ENCODE measurements at regions not wholly inside any gene's neighbourhood (a gene's known extent, or its start where the extent isn't known, plus 50 kb on each side); places are given as distances from the start of the nearest gene placed in this dataset.

GRCh38 chr16:51710186-51710585, 559.1 kb upstream of the SALL1 start:
- Mint-ChIP-seq H3K4me1 (no peaks in the 10 kb centered on the region), H3K9me3 (peaks cover 11 to 18% of the 10 kb centered on the region in 2 donors), H3K36me3 (peaks cover 9% of the 10 kb centered on the region), H3K27me3 (ENCODE audit: low read depth in 2 of 2) (no peaks in the 10 kb centered on the region), H3K4me3 (no peak overlapping the region), H3K27ac (no peak overlapping the region)
- DNase-seq (no peak), ATAC-seq (no peak)
- no peak overlapping the region for H3K4me3 ChIP-seq (ENCODE audit: low read length)
- H3K9me3 ChIP-seq (ENCODE audit: control insufficient read depth, insufficient read depth, low read length), result peaks cover 11% of the 10 kb centered on the region
- TF ChIP-seq, protein P1, sequence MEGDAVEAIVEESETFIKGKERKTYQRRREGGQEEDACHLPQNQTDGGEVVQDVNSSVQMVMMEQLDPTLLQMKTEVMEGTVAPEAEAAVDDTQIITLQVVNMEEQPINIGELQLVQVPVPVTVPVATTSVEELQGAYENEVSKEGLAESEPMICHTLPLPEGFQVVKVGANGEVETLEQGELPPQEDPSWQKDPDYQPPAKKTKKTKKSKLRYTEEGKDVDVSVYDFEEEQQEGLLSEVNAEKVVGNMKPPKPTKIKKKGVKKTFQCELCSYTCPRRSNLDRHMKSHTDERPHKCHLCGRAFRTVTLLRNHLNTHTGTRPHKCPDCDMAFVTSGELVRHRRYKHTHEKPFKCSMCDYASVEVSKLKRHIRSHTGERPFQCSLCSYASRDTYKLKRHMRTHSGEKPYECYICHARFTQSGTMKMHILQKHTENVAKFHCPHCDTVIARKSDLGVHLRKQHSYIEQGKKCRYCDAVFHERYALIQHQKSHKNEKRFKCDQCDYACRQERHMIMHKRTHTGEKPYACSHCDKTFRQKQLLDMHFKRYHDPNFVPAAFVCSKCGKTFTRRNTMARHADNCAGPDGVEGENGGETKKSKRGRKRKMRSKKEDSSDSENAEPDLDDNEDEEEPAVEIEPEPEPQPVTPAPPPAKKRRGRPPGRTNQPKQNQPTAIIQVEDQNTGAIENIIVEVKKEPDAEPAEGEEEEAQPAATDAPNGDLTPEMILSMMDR (IDR thresholded peaks at IDR 0.05), result no peak
- no peaks in the 10 kb centered on the region for H3K36me3 ChIP-seq (ENCODE audit: control insufficient read depth, insufficient read depth, low read length)
- intact Hi-C loops (cut with micrococcal nuclease), result no loop called here
- 85% methylated on average over 10 of the region's 10 CpGs for WGBS (ENCODE audit: insufficient coverage)
- H3K27ac ChIP-seq (ENCODE audit: low read length), result no peak overlapping the region
- H3K4me1 ChIP-seq (ENCODE audit: control insufficient read depth, insufficient read depth, low read length), result no peaks in the 10 kb centered on the region
- H3K27me3 ChIP-seq (ENCODE audit: control insufficient read depth, insufficient read depth, low read length), result no peaks in the 10 kb centered on the region

DNA sequence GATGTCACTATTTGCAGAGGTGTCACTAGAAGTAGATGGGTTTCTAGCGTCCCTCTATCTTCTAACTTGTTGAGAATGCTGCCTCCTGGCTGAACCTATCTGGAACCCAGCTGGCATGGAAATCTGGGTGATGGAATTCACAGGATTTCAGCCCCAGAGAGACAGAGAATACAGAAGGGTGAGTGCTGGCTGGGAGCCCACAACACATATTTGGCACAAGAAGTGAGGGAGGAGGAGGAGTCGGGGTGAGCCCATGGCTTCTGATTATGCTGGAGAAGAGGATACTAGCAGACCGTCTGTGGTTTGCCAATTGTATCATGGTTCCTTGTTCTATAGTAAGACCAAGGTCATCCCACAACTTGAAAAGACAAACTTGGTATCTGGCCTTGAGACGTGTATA, 557.8 kb upstream of the SALL1 start:
- Mint-ChIP-seq H3K4me1 (no peaks in the 10 kb centered on the region), H3K9me3 (peaks cover 16 to 26% of the 10 kb centered on the region in 2 donors), H3K27me3 (ENCODE audit: low read depth in 2 of 2) (no peaks in the 10 kb centered on the region), H3K36me3 (peaks cover 19% of the 10 kb centered on the region), H3K4me3 (no peak overlapping the region), H3K27ac (no peak overlapping the region)
- TF ChIP-seq, protein P1 (IDR thresholded peaks at IDR 0.05), result no peak
- H3K4me3 ChIP-seq (ENCODE audit: low read length), result no peak overlapping the region
- no peak for ATAC-seq
- H3K9me3 ChIP-seq (ENCODE audit: control insufficient read depth, insufficient read depth, low read length), result peaks cover 11% of the 10 kb centered on the region
- 91% methylated on average over 4 of the region's 4 CpGs for WGBS (ENCODE audit: insufficient coverage)
- no peaks in the 10 kb centered on the region for H3K36me3 ChIP-seq (ENCODE audit: control insufficient read depth, insufficient read depth, low read length)
- H3K27me3 ChIP-seq (ENCODE audit: control insufficient read depth, insufficient read depth, low read length), result no peaks in the 10 kb centered on the region
- no peaks in the 10 kb centered on the region for H3K4me1 ChIP-seq (ENCODE audit: control insufficient read depth, insufficient read depth, low read length)
- no peak for DNase-seq
- H3K27ac ChIP-seq (ENCODE audit: low read length), result no peak overlapping the region
- intact Hi-C loops (cut with micrococcal nuclease), result no loop called here

- H3K9me3 Mint-ChIP-seq, result peaks cover 15 to 26% of the 10 kb centered on the region in 2 donors
- Histone ChIP-seq H3K9me3 (ENCODE audit: control insufficient read depth, insufficient read depth, low read length) (peaks cover 11% of the 10 kb centered on the region), H3K4me3 (ENCODE audit: low read length) (no peak overlapping the region), H3K36me3 (ENCODE audit: control insufficient read depth, insufficient read depth, low read length) (no peaks in the 10 kb centered on the region), H3K27me3 (ENCODE audit: control insufficient read depth, insufficient read depth, low read length) (no peaks in the 10 kb centered on the region), H3K27ac (ENCODE audit: low read length) (no peak overlapping the region), H3K4me1 (ENCODE audit: control insufficient read depth, insufficient read depth, low read length) (no peaks in the 10 kb centered on the region)
- H3K4me1 Mint-ChIP-seq, result no peaks in the 10 kb centered on the region
- H3K36me3 Mint-ChIP-seq, result peaks cover 24% of the 10 kb centered on the region
- no peaks in the 10 kb centered on the region for H3K27me3 Mint-ChIP-seq (ENCODE audit: low read depth in 2 of 2)
- intact Hi-C loops (cut with micrococcal nuclease), result no loop called here
- H3K27ac Mint-ChIP-seq, result no peak overlapping the region
- TF ChIP-seq, protein P1 (IDR thresholded peaks at IDR 0.05), result no peak
- 28% methylated on average over 6 of the region's 6 CpGs for WGBS (ENCODE audit: insufficient coverage)
- ATAC-seq (no peak), DNase-seq (no peak)
- no peak overlapping the region for H3K4me3 Mint-ChIP-seq
Observed at GRCh38 chr16:51707666-51708065, 556.6 kb upstream of the SALL1 start.

DNA sequence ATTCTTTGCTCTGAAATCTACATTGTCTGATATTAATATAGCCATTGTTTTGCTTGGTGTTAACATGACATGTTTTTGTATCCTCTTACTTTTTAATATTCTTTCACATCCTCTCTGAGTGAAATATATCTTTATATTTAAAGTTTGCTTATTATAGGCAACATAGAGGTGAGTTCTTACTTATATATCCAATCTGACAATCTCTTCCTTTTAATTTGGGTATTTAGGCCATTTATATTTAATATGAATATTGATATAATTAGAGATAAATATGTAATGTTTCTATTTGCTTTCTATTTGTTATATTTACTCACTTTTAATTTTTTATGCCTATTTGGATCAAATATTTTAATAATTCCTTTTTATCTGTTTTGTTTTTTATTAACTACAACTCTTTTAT, 554.1 kb upstream of the SALL1 start:
- no peak for ATAC-seq
- H3K9me3 Mint-ChIP-seq, result peaks cover 17 to 26% of the 10 kb centered on the region in 2 donors

More for the DNA sequence above, 554.1 kb upstream of the SALL1 start:
- H3K27ac ChIP-seq (ENCODE audit: low read length), result no peak overlapping the region
- peaks cover 24% of the 10 kb centered on the region for H3K36me3 Mint-ChIP-seq
- intact Hi-C loops (cut with micrococcal nuclease), result no loop called here
- H3K4me3 Mint-ChIP-seq, result no peak overlapping the region
- H3K4me3 ChIP-seq (ENCODE audit: low read length), result no peak overlapping the region
- no peaks in the 10 kb centered on the region for H3K36me3 ChIP-seq (ENCODE audit: control insufficient read depth, insufficient read depth, low read length)
- H3K27me3 Mint-ChIP-seq (ENCODE audit: low read depth in 2 of 2), result no peaks in the 10 kb centered on the region
- no peaks in the 10 kb centered on the region for H3K4me1 ChIP-seq (ENCODE audit: control insufficient read depth, insufficient read depth, low read length)
- TF ChIP-seq, protein P1 (IDR thresholded peaks at IDR 0.05), result no peak
- peaks cover 11% of the 10 kb centered on the region for H3K9me3 ChIP-seq (ENCODE audit: control insufficient read depth, insufficient read depth, low read length)
- DNase-seq, result no peak
- H3K4me1 Mint-ChIP-seq, result no peaks in the 10 kb centered on the region
- no peak overlapping the region for H3K27ac Mint-ChIP-seq
- H3K27me3 ChIP-seq (ENCODE audit: control insufficient read depth, insufficient read depth, low read length), result no peaks in the 10 kb centered on the region
